ENCODE measurements at regions not wholly inside any gene's neighbourhood (a gene's known extent, or its start where the extent isn't known, plus 50 kb on each side); places are given as distances from the start of the nearest gene placed in this dataset.
A peak's percentile ranks its signal among the peaks of the same experiment; 100 is the strongest.

- TF ChIP-seq MLLT1 (IDR thresholded peaks at IDR 0.05) (0 out of 2 replicates have a peak, but pooled peaks have one; percentile 30), CTCF (IDR thresholded peaks at IDR 0.05 in 2 of 3, conservative IDR thresholded peaks at IDR 0.05 in 1 of 3; ENCODE audit: control insufficient read depth in 2 of 3, extremely low read depth in 1 of 3, insufficient read depth in 1 of 3, low read depth in 3 of 3, low read length in 3 of 3) (no peak), NFIC (IDR thresholded peaks at IDR 0.05; ENCODE audit: low read depth, low read length) (no peak), MTA2 (IDR thresholded peaks at IDR 0.05; ENCODE audit: low read depth) (0 out of 2 replicates have a peak, but pooled peaks have one; percentile 27), ZSCAN29 (IDR thresholded peaks at IDR 0.05) (no peak), DPF2 (IDR thresholded peaks at IDR 0.05) (no peak), IRF5 (IDR thresholded peaks at IDR 0.05; ENCODE audit: borderline replicate concordance) (no peak)
Observed at GRCh38 chr20:11217326-11218172, 543.8 kb upstream of the JAG1 start (continued).

Measured in GM12878 (cell line).